Heart left ventricle (tissue), 13 donors: ENCODE measurements at regions not wholly inside any gene's neighbourhood (a gene's known extent, or its start where the extent isn't known, plus 50 kb on each side); places are given as distances from the start of the nearest gene placed in this dataset.

Experiments
- POLR2A ChIP-seq, 2 donors: fragments of 450-650 bp; IDR thresholded peaks; one replicate each; pipeline ENCODE4 v1.6.1; 2017; ENCODE audit warnings: antibody characterized with exemption in 2 of 2, mild to moderate bottlenecking in 2 of 2, moderate library complexity in 2 of 2
- TF ChIP-seq, protein P1 (sequence below), 12 donors: fragments of 200-600 bp; sonication (generic) in 4 of 12; IDR thresholded peaks; one replicate each; pipeline versions ENCODE4 v1.5.0 to v1.8.0; 2018 to 2022; ENCODE audit warnings: antibody characterized with exemption in 12 of 12, mild to moderate bottlenecking in 5 of 12
- donor health status: ischemic (EF 13 %, LVEDD 7.1; RV severe dilation, severe dysfunction).
- donor health status: DM: no; HTN: yes; CAD: no.
- donor health status: DM: no; HTN: no; CAD: no.
- donor health status: ischemic (EF 25% LVEDD 6.9; RV normal size, moderate dysfunction).
- donor health status: ischemic (EF 25% LVEDD 5.7; RV mildly dilated, moderate dysfunction).
- donor health status: ischemic (EF 35%, LVEDD 5.7; RV mildly dilated, moderate dysfunction).
- donor health status: nonischemic (EF 11% LVEDD 7.7; RV severe dilation, severe dysfunction).
- donor health status: DM: yes; HTN: yes; CAD: no.
- donor health status: PGD.
- donor health status: ischemic (EF 29% LVEDD 5.4; RV normal size, mild dysfunction).
- donor health status: nonischemic (EF 23%, LVEDD 6.1; RV moderate dilation, normal function).

DNA sequence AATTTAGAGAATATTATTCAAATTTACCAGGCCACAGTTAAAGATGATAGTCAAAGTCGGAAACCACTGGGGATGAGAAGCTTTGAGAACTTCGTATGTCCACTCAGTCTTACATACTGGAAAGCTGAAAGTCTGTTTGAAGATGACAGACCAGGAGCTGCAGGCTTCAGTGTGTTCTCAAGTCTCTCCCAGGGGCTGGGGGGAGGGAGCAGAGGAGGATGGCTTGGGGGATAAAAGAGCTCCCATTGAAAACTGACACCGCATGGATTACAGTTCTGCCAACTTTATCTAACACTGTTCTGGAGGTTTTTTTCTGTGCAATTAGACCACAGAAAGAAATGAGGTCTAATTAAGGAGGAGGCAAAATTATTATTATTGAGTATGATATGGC is 170.5 kb upstream of the ALKAL2 start:
- TF ChIP-seq, protein P1, sequence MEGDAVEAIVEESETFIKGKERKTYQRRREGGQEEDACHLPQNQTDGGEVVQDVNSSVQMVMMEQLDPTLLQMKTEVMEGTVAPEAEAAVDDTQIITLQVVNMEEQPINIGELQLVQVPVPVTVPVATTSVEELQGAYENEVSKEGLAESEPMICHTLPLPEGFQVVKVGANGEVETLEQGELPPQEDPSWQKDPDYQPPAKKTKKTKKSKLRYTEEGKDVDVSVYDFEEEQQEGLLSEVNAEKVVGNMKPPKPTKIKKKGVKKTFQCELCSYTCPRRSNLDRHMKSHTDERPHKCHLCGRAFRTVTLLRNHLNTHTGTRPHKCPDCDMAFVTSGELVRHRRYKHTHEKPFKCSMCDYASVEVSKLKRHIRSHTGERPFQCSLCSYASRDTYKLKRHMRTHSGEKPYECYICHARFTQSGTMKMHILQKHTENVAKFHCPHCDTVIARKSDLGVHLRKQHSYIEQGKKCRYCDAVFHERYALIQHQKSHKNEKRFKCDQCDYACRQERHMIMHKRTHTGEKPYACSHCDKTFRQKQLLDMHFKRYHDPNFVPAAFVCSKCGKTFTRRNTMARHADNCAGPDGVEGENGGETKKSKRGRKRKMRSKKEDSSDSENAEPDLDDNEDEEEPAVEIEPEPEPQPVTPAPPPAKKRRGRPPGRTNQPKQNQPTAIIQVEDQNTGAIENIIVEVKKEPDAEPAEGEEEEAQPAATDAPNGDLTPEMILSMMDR (IDR thresholded peaks at IDR 0.05) = no peak
- TF ChIP-seq POLR2A (IDR thresholded peaks at IDR 0.05) = no peak
